Activated T-cell treated with anti-CD3 and anti-CD28 coated beads, Interleukin-2, amount 50 U/mL, for 48 hours (primary cell): ENCODE measurements at regions not wholly inside any gene's neighbourhood (a gene's known extent, or its start where the extent isn't known, plus 50 kb on each side); places are given as distances from the start of the nearest gene placed in this dataset.

Experiments
- DNase-seq, 2 experiments: peaks; one replicate each; pipeline ENCODE4 v3.0.0-alpha.2; 2020

GRCh38 chr4:22921936-22922335 lies 229.2 kb downstream of the GBA3 start:
- DNase-seq = no peak

GRCh38 chr4:22911285-22911684 lies 218.5 kb downstream of the GBA3 start:
- no peak for DNase-seq

GRCh38 chr4:22910200-22910599 lies 217.5 kb downstream of the GBA3 start:
- DNase-seq = no peak

- DNase-seq = no peak
Measured at GRCh38 chr4:22906045-22906444, 213.3 kb downstream of the GBA3 start.

- DNase-seq = no peak
Measured at GRCh38 chr4:22903913-22904312, 211.2 kb downstream of the GBA3 start.

GRCh38 chr4:22901631-22902030 lies 208.9 kb downstream of the GBA3 start:
- DNase-seq = no peak

GRCh38 chr4:22900876-22901275 lies 208.1 kb downstream of the GBA3 start:
- DNase-seq = no peak

- peak; percentile 19 for DNase-seq
Measured at GRCh38 chr4:22897520-22898108, 204.9 kb downstream of the GBA3 start.

- DNase-seq = no peak
Measured at GRCh38 chr4:22895482-22895881, 202.7 kb downstream of the GBA3 start.

- DNase-seq = no peak
Measured at GRCh38 chr4:22884157-22884556, 191.4 kb downstream of the GBA3 start.

- no peak for DNase-seq
Measured at GRCh38 chr4:22881411-22881810, 188.7 kb downstream of the GBA3 start.

GRCh38 chr4:22877486-22878052 lies 184.8 kb downstream of the GBA3 start:
- DNase-seq = no peak

GRCh38 chr4:22876270-22876669 lies 183.5 kb downstream of the GBA3 start:
- DNase-seq = no peak

GRCh38 chr4:22875587-22876257 lies 183.0 kb downstream of the GBA3 start:
- no peak for DNase-seq

GRCh38 chr4:22874334-22874912 lies 181.7 kb downstream of the GBA3 start:
- DNase-seq = no peak

GRCh38 chr4:22873899-22874298 lies 181.2 kb downstream of the GBA3 start:
- no peak for DNase-seq

GRCh38 chr4:22870847-22871449 lies 178.2 kb downstream of the GBA3 start:
- DNase-seq = no peak

GRCh38 chr4:22869235-22869634 lies 176.5 kb downstream of the GBA3 start:
- DNase-seq = no peak
